Mesendoderm (in vitro differentiated cells): ENCODE measurements at regions not wholly inside any gene's neighbourhood (a gene's known extent, or its start where the extent isn't known, plus 50 kb on each side); places are given as distances from the start of the nearest gene placed in this dataset.
"Not testable (repeated sequence)": the region's sequence is repeated elsewhere in the genome, so short reads cannot be mapped to it uniquely, and the experiment has no call there.

Experiments
- DNase-seq: peaks from one replicate; pipeline ENCODE4 v3.0.0; 2013
- H2AK5ac ChIP-seq: 2 replicates; pipeline ENCODE4 v1.6.1; 2013; ENCODE audit warnings: low read length, inconsistent platforms
- H2BK120ac ChIP-seq: 2 replicates; pipeline ENCODE4 v1.6.1; 2013; ENCODE audit warnings: low read depth, mild to moderate bottlenecking, low read length, moderate library complexity, mixed read lengths
- H2BK15ac ChIP-seq: replicated peaks from 2 replicates; pipeline ENCODE4 v1.6.1; 2013; ENCODE audit warnings: low read depth, mild to moderate bottlenecking, moderate library complexity
- H2BK5ac ChIP-seq: 2 replicates; pipeline ENCODE4 v1.6.1; 2013; ENCODE audit warnings: low read length, inconsistent platforms
- H3K18ac ChIP-seq: 2 replicates; pipeline ENCODE4 v1.6.1; 2013; ENCODE audit warnings: mild to moderate bottlenecking, low read length, mixed read lengths
- H3K23ac ChIP-seq: one replicate; pipeline ENCODE4 v1.6.1; 2013; ENCODE audit warnings: low read length
- H3K27ac ChIP-seq: 2 replicates; pipeline ENCODE4 v1.5.1; 2013; ENCODE audit warnings: low read depth, mild to moderate bottlenecking, inconsistent platforms, low read length, moderate library complexity
- H3K27me3 ChIP-seq: 2 replicates; pipeline ENCODE4 v1.6.1; 2013; ENCODE audit warnings: low read length, control low read depth, mild to moderate bottlenecking, inconsistent platforms; ENCODE audit not compliant: insufficient read depth, poor library complexity
- H3K36me3 ChIP-seq: 2 replicates; pipeline ENCODE4 v1.6.1; 2013; ENCODE audit warnings: low read length, inconsistent platforms; ENCODE audit not compliant: control insufficient read depth, insufficient read depth
- H3K4ac ChIP-seq: one replicate; pipeline ENCODE4 v1.6.1; 2013; ENCODE audit warnings: low read depth, mild to moderate bottlenecking, low read length, moderate library complexity
- H3K4me1 ChIP-seq: 2 replicates; pipeline ENCODE4 v1.6.1; 2013; ENCODE audit warnings: low read depth, low read length, inconsistent platforms; ENCODE audit not compliant: control insufficient read depth
- H3K4me2 ChIP-seq: 2 replicates; pipeline ENCODE4 v1.6.1; 2013; ENCODE audit warnings: low read length
- H3K4me3 ChIP-seq: 2 replicates; pipeline ENCODE4 v1.5.1; 2013; ENCODE audit warnings: mild to moderate bottlenecking, low read length
- H3K56ac ChIP-seq: one replicate; pipeline ENCODE4 v1.6.1; 2013; ENCODE audit warnings: low read length
- H3K79me1 ChIP-seq: 2 replicates; pipeline ENCODE4 v1.6.1; 2013; ENCODE audit warnings: low read length, inconsistent platforms
- H3K79me2 ChIP-seq: 2 replicates; pipeline ENCODE4 v1.6.1; 2013; ENCODE audit warnings: mild to moderate bottlenecking, low read length; ENCODE audit not compliant: control insufficient read depth, insufficient read depth
- H3K9ac ChIP-seq: 2 replicates; pipeline ENCODE4 v1.6.1; 2013; ENCODE audit warnings: low read length, inconsistent platforms
- H4K5ac ChIP-seq: one replicate; pipeline ENCODE4 v1.6.1; 2013; ENCODE audit warnings: low read length
- H4K8ac ChIP-seq: one replicate; pipeline ENCODE4 v1.6.1; 2013; ENCODE audit warnings: low read depth, mild to moderate bottlenecking, control low read depth, low read length, moderate library complexity
- WGBS: extraction: QIAGEN DNeasy Blood & Tissue Kit; methylation state at CpG from one replicate; pipeline ENCODE4 v1.1.7; 2013; ENCODE audit warnings: low lambda C conversion rate, missing lambda C conversion rate; ENCODE audit not compliant: insufficient coverage; ENCODE audit errors: extremely low coverage; 5-methylcytosine and 5-hydroxymethylcytosine counted together

DNA sequence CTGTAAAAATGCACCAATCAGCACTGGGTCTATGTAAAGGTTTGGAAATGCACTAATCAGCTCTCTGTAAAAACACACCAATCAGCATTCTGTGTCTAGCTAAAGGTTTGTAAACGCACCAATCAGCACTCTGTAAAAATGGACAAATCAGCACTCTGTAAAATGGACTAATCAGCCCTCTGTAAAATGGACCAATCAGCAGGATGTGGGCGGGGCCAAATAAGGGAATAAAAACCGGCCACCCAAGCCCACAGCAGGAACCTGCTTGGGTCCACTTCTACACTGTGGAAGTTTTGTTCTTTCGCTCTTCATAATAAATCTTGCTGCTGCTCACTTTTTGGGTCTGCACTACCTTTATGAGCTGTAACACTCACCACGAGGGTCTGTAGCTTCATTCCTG lies 101.0 kb downstream of the SMC2 start:
- H2AK5ac ChIP-seq, H3K4me2 ChIP-seq, H2BK15ac ChIP-seq, H3K4me3 ChIP-seq, H4K8ac ChIP-seq, H2BK120ac ChIP-seq, H3K4ac ChIP-seq, DNase-seq, H3K56ac ChIP-seq, H3K79me2 ChIP-seq, H3K4me1 ChIP-seq, H3K27ac ChIP-seq, H4K5ac ChIP-seq, H3K79me1 ChIP-seq, H3K9ac ChIP-seq, H3K23ac ChIP-seq, H2BK5ac ChIP-seq, H3K27me3 ChIP-seq, H3K36me3 ChIP-seq, H3K18ac ChIP-seq: not testable (repeated sequence)
- no CpG with 5 or more reads among the region's 5 CpGs for WGBS

GRCh38 chr9:104200456-104200994 lies 106.4 kb downstream of the SMC2 start:
- Histone ChIP-seq H3K27me3 (no peaks in the 10 kb centered on the region), H2BK5ac (no peak overlapping the region), H4K5ac (no peak overlapping the region), H2BK15ac (no peak overlapping the region), H3K56ac (no peak overlapping the region), H2AK5ac (no peak overlapping the region), H3K4ac (no peak overlapping the region), H3K4me2 (no peak overlapping the region), H3K27ac (no peak overlapping the region), H3K36me3 (no peaks in the 10 kb centered on the region), H3K9ac (no peak overlapping the region), H3K23ac (no peak overlapping the region), H3K4me3 (no peak overlapping the region), H3K18ac (no peak overlapping the region), H2BK120ac (no peak overlapping the region), H4K8ac (no peak overlapping the region), H3K79me1 (no peaks in the 10 kb centered on the region), H3K4me1 (no peaks in the 10 kb centered on the region), H3K79me2 (no peaks in the 10 kb centered on the region)
- no CpG with 5 or more reads among the region's 28 CpGs for WGBS
- DNase-seq, result no peak

GRCh38 chr9:104206766-104207165 lies 112.7 kb downstream of the SMC2 start:
- H3K4me2 ChIP-seq, result no peak overlapping the region
- H3K4me1 ChIP-seq, result no peaks in the 10 kb centered on the region
- H4K8ac ChIP-seq, result no peak overlapping the region
- no peak overlapping the region for H4K5ac ChIP-seq
- H3K4ac ChIP-seq, result no peak overlapping the region
- H2BK15ac ChIP-seq, result no peak overlapping the region
- H3K23ac ChIP-seq, result no peak overlapping the region
- no peak overlapping the region for H3K9ac ChIP-seq
- H3K79me1 ChIP-seq, result no peaks in the 10 kb centered on the region
- no peak overlapping the region for H2BK5ac ChIP-seq
- no peaks in the 10 kb centered on the region for H3K36me3 ChIP-seq
- no peak overlapping the region for H2AK5ac ChIP-seq
- H3K27me3 ChIP-seq, result no peaks in the 10 kb centered on the region
- no peak overlapping the region for H3K56ac ChIP-seq
- no peak overlapping the region for H2BK120ac ChIP-seq
- no CpG with 5 or more reads among the region's 3 CpGs for WGBS
- H3K27ac ChIP-seq, result no peak overlapping the region
- no peak for DNase-seq
- H3K18ac ChIP-seq, result no peak overlapping the region
- H3K79me2 ChIP-seq, result no peaks in the 10 kb centered on the region
- H3K4me3 ChIP-seq, result no peak overlapping the region

DNA sequence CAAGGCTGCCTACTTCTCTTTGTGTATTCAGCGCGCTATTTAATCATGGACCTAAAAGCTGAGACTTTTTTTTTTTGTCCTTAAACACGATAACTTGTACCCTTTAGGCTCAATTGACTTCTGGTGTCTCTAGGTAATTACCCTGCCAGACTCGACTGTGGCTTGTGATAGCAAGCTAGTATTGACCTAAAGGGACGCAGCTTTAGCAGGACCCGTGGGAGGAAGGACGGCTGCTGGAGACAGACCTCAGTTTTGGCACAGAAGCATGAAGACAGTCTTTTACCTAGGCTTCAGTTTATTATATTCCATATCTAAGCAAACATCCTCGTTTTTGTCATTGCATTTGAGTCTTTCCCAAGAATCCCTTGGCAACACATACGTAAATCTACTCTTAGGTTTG lies 115.3 kb downstream of the SMC2 start:
- Histone ChIP-seq H3K27me3 (no peaks in the 10 kb centered on the region), H3K79me1 (no peaks in the 10 kb centered on the region), H3K23ac (no peak overlapping the region), H3K9ac (no peak overlapping the region), H2BK120ac (no peak overlapping the region), H3K56ac (no peak overlapping the region), H3K79me2 (no peaks in the 10 kb centered on the region), H2BK15ac (no peak overlapping the region), H3K4me1 (no peaks in the 10 kb centered on the region), H2BK5ac (no peak overlapping the region), H3K4me2 (no peak overlapping the region), H2AK5ac (no peak overlapping the region), H3K4ac (no peak overlapping the region), H3K4me3 (no peak overlapping the region), H3K27ac (no peak overlapping the region), H3K18ac (no peak overlapping the region), H4K5ac (no peak overlapping the region), H3K36me3 (no peaks in the 10 kb centered on the region), H4K8ac (no peak overlapping the region)
- no CpG with 5 or more reads among the region's 9 CpGs for WGBS
- DNase-seq, result no peak

- WGBS, result no CpG with 5 or more reads among the region's 1 CpG
- Histone ChIP-seq H3K4ac (no peak overlapping the region), H2BK120ac (no peak overlapping the region), H2AK5ac (no peak overlapping the region), H3K79me2 (no peaks in the 10 kb centered on the region), H3K23ac (no peak overlapping the region), H2BK5ac (no peak overlapping the region), H3K4me2 (no peak overlapping the region), H3K4me1 (no peaks in the 10 kb centered on the region), H3K4me3 (no peak overlapping the region), H3K79me1 (no peaks in the 10 kb centered on the region), H3K27me3 (no peaks in the 10 kb centered on the region), H3K27ac (no peak overlapping the region), H4K8ac (no peak overlapping the region), H3K56ac (no peak overlapping the region), H3K9ac (no peak overlapping the region), H3K18ac (no peak overlapping the region), H2BK15ac (no peak overlapping the region), H4K5ac (no peak overlapping the region), H3K36me3 (no peaks in the 10 kb centered on the region)
- no peak for DNase-seq
Measured at GRCh38 chr9:104227108-104227507, 133.0 kb downstream of the SMC2 start.

DNA sequence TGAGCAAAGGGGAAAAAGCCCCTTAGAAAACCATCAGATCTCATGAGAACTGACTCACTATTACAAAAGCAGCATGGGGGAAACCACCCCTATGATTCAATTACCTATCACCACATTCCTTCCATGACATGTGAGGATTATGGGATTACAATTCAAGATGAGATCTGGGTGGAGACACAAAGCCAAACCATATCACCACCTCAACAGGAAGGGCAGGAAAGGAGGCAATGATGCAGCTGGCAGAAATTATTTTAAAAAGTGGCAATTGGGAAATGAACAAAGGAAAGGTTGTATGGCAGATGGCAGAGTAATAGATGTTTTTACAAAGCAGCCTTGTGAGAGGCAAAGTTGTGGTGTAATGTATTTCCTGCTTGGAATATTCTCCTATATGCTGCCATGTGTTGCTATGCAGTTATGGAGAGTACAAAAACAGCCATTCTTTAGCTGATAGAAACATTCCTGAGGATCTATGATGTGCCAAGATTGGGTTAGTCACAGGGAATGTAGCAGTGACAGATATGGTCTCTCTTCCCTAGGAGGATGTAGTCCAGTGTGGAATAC lies 138.8 kb downstream of the SMC2 start:
- no peak overlapping the region for H2BK15ac ChIP-seq
- H2BK5ac ChIP-seq, result no peak overlapping the region
- no peak overlapping the region for H3K4me3 ChIP-seq

More for the DNA sequence above, 138.8 kb downstream of the SMC2 start:
- Histone ChIP-seq H3K27ac (no peak overlapping the region), H3K4ac (no peak overlapping the region), H3K36me3 (no peaks in the 10 kb centered on the region), H4K8ac (no peak overlapping the region), H2AK5ac (no peak overlapping the region), H3K18ac (no peak overlapping the region), H3K56ac (no peak overlapping the region), H3K23ac (no peak overlapping the region), H3K9ac (no peak overlapping the region), H2BK120ac (no peak overlapping the region), H3K4me1 (no peaks in the 10 kb centered on the region), H3K4me2 (no peak overlapping the region), H4K5ac (no peak overlapping the region), H3K79me1 (no peaks in the 10 kb centered on the region), H3K79me2 (no peaks in the 10 kb centered on the region), H3K27me3 (no peaks in the 10 kb centered on the region)
- DNase-seq, result peak; percentile 45
